Astrocyte of the cerebellum (primary cell): ENCODE measurements at regions not wholly inside any gene's neighbourhood (a gene's known extent, or its start where the extent isn't known, plus 50 kb on each side); places are given as distances from the start of the nearest gene placed in this dataset.

Experiments used
- DNase-seq: peaks from one replicate; pipeline ENCODE4 v3.0.0-alpha.2; 2011; ENCODE audit warnings: low read depth
- H3K4me3 ChIP-seq: 2 replicates; pipeline ENCODE4 v1.5.1; 2011; ENCODE audit warnings: mild to moderate bottlenecking, low read depth, low read length, moderate library complexity
- in situ Hi-C: cut with HindIII; loops from 2 replicates; pipeline ENCODE4 v1.10.0; 2017; ENCODE audit warnings: low sequenced_read_pairs
- TF ChIP-seq, protein P1 (sequence below): IDR thresholded peaks from 2 replicates; pipeline ENCODE4 v1.5.1; 2012; ENCODE audit warnings: low read length, low read depth, moderate library complexity, mild to moderate bottlenecking; ENCODE audit errors: missing control alignments

DNA sequence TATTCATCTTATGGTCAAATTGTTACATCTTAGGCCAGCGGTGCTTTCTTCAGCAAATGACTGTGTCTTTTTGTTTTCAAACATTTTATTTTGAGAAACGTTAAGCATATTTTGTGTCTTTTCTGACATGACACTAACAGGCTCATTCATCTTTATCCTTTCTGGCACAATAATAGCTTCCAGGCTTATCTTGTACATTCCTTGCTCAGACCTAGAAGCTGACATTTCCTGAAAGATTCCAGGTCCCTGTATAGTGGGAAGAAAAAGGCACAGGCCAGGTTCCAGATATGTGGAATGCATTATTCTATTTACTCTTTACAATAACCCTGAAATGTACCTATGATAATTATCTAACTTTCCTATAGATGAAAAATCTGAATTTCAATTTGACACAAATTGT, 379.1 kb upstream of the B3GAT1 start:
- in situ Hi-C loops: no loop called here

DNA sequence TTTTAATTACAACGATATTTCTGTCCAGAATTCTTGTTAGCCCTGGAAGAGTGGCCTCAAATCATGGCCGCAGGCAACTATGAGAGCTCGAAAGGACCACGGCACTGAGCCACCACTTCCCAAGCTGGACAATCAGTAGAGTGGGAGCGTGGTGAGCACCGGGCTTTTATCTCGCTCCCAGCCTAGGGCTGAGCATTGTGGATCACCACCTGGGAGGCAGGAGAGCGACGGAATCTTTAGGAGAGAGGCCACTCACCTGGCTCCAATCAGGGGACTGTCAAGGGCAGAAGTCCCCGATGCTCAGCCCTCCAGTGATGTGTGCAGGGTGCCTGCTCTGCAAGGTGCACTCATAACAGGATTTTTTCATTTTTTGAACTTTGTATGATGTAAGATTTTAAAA, 377.1 kb upstream of the B3GAT1 start:
- no peak overlapping the region for H3K4me3 ChIP-seq
- TF ChIP-seq, protein P1, sequence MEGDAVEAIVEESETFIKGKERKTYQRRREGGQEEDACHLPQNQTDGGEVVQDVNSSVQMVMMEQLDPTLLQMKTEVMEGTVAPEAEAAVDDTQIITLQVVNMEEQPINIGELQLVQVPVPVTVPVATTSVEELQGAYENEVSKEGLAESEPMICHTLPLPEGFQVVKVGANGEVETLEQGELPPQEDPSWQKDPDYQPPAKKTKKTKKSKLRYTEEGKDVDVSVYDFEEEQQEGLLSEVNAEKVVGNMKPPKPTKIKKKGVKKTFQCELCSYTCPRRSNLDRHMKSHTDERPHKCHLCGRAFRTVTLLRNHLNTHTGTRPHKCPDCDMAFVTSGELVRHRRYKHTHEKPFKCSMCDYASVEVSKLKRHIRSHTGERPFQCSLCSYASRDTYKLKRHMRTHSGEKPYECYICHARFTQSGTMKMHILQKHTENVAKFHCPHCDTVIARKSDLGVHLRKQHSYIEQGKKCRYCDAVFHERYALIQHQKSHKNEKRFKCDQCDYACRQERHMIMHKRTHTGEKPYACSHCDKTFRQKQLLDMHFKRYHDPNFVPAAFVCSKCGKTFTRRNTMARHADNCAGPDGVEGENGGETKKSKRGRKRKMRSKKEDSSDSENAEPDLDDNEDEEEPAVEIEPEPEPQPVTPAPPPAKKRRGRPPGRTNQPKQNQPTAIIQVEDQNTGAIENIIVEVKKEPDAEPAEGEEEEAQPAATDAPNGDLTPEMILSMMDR: no peak
- in situ Hi-C loops: no loop called here
- DNase-seq: no peak

More for the DNA sequence above, 379.1 kb upstream of the B3GAT1 start:
- DNase-seq: no peak
- TF ChIP-seq, protein P1: no peak
- H3K4me3 ChIP-seq: no peak overlapping the region

DNA sequence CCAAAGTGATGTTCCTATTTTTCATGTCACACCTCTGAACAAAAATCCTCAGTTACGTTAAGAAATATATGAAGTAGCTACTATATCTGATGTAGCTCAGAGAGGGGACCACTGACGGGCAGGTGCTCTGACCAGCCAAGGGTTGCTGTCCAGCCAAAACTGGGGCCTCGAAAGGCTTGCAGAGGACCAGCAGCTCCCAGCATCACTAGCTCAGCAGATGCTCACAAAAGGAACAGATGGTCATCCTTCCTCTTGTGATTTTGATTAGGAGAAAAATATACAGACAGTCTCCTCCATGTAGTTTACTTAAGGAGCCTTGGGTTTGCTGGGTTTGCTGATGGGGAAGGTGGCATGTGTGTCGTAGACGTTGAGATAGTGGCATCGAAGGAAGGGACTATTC, 374.6 kb upstream of the B3GAT1 start:
- no peak for DNase-seq
- H3K4me3 ChIP-seq: no peak overlapping the region
- in situ Hi-C loops: no loop called here
- TF ChIP-seq, protein P1: no peak

DNA sequence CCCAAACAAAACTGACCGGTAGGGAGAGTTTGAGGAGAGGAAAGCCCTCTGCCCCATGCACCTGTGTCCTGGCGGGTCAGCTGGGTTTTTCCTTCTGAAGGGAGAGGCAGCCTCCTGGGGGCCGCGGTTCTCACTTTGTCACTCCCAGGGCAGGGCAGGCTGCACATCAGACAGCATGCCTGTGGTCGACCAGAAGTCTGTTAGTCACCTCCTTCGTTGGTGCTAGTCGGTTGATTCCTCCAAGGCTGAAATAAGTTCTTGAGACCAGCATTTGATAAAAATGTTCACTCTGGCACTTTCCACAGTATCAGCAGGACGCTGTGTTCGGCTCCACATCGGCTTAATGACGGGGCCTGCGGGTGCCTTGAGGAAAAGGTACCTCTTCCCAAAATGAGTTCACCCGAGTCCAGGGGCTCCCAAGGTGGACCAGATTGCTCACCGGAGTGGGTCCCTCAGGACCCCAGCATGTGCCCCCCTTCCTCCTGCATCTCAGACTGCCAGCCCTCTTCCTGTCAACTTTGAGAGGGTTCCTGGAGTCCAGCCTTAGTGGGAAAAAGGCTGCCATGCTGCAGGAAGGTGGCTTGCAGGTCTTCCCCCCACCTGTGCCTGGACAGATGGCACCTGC, 373.7 kb upstream of the B3GAT1 start:
- H3K4me3 ChIP-seq: no peak overlapping the region
- in situ Hi-C loops: no loop called here
- no peak for DNase-seq
- TF ChIP-seq, protein P1: no peak

DNA sequence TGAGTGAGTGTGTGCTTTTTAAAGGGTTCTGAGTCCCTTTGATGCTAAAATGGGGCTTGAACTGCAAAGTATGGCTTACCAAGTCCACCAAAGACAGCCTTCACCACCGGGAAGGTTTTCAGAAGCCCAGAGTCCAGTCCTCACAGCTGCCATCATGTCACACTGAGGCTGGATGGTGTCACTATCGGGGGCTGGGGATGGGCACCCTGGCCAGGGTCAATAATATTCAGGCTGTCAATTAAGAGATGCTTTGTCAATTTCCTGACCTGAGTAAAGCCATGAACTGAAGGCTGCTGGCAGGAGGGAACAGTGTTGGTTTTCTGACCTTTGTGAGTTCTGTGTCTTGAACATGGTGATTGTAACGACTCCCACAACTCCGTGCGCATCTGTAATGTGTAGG, 373.0 kb upstream of the B3GAT1 start:
- no peak overlapping the region for H3K4me3 ChIP-seq
- TF ChIP-seq, protein P1: no peak
- DNase-seq: no peak
- in situ Hi-C loops: no loop called here

DNA sequence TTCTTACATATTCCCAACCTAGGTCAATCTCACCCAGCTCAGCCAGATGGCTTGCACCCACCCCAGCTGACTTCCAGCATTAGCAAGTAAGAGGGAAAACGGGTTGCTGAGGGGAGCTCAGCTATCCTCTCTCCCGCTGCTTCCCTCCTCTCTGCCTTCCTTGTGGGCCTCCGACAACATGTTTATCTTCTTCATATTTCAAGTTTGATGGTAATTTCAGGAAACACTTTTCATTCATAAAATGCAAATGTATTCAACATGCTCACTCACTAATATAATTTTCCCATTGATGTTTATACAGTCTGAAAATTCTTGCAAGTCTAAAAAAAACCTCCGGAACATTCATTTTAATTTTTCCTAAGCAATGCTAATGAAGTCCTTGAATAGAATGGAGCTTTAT, 372.5 kb upstream of the B3GAT1 start:
- DNase-seq: no peak
- H3K4me3 ChIP-seq: no peak overlapping the region
- TF ChIP-seq, protein P1: no peak
- in situ Hi-C loops: no loop called here
